ENCODE measurements at regions not wholly inside any gene's neighbourhood (a gene's known extent, or its start where the extent isn't known, plus 50 kb on each side); places are given as distances from the start of the nearest gene placed in this dataset.
"Not testable (repeated sequence)": the region's sequence is repeated elsewhere in the genome, so short reads cannot be mapped to it uniquely, and the experiment has no call there.

DNA sequence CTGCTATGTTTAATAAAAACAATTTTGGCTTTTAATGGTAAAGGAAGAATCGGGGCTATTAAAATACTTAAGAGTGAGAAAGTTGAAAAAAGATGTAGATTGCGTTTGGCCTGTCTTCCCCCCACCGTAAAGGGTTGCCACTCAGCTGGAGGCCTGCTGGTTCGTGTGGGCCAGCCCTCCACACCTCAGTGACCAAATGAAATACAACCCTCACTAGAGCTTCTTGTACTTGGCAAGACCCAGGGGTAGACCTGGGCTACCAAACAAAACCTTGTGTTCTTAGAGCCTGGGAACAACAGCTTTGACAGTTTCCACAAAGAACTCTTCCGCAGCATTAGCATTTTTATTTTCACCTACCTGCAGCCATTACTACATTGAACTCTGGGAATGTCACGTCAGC, 152.8 kb upstream of the PABPC3 start:
- Histone ChIP-seq H3K4me3 (no peak overlapping the region), H3K27me3 (no peaks in the 10 kb centered on the region), H3K9me3 (no peaks in the 10 kb centered on the region), H3K27ac (no peak overlapping the region), H3K36me3 (no peaks in the 10 kb centered on the region), H3K4me1 (no peaks in the 10 kb centered on the region)
- intact Hi-C loops (cut with DNase I): no loop called here
- ATAC-seq (no peak), DNase-seq (no peak)
- TF ChIP-seq, protein P1, sequence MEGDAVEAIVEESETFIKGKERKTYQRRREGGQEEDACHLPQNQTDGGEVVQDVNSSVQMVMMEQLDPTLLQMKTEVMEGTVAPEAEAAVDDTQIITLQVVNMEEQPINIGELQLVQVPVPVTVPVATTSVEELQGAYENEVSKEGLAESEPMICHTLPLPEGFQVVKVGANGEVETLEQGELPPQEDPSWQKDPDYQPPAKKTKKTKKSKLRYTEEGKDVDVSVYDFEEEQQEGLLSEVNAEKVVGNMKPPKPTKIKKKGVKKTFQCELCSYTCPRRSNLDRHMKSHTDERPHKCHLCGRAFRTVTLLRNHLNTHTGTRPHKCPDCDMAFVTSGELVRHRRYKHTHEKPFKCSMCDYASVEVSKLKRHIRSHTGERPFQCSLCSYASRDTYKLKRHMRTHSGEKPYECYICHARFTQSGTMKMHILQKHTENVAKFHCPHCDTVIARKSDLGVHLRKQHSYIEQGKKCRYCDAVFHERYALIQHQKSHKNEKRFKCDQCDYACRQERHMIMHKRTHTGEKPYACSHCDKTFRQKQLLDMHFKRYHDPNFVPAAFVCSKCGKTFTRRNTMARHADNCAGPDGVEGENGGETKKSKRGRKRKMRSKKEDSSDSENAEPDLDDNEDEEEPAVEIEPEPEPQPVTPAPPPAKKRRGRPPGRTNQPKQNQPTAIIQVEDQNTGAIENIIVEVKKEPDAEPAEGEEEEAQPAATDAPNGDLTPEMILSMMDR (IDR thresholded peaks at IDR 0.05): no peak
- WGBS, 2 donors: 70 to 75% methylated on average over 6 of the region's 6 CpGs

DNA sequence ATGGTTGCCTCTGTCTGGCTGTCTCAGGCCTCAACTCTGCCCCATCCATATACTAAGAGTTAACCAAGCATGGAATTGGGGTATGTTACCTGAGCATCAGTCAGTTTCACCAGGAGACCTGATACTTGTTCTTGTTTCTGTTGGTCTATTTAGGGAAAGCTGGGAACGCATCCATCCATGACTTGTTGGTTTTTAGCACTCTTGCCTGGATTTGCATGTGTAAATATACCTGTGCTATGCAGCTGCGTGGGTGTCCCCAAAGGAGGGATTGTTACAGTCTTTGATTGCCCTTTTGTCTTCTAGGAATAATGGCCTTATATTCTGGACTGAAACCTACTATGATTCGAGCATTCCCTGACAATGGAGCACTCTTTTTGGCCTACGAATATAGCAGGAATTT, 151.9 kb upstream of the PABPC3 start:
- H3K36me3 ChIP-seq; H3K27me3 ChIP-seq; H3K9me3 ChIP-seq; intact Hi-C loops (cut with DNase I); DNase-seq; H3K4me3 ChIP-seq; H3K4me1 ChIP-seq; ATAC-seq; H3K27ac ChIP-seq: not testable (repeated sequence)
- 44 to 68% methylated on average over 4 of the region's 4 CpGs for WGBS, 2 donors

DNA sequence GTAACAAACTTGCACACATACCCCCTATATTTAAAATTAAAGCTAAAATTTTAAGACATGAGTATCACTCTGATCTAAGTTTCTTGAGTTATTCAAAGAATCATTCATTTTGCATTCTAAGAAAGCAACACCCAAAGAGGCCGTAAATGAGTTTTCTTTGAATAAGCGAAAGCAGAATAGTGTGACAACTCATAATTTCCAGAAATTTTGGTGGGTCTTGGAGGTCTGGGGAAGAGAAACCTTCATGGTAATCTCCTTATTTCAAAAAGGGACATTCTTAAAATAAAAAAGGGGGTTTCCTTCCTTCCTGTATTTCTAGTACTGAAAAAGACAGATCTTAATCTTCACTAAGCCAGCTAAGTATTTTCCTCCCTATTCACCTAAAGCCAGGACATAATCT, 147.0 kb upstream of the PABPC3 start:
- H3K9me3 ChIP-seq; ATAC-seq; H3K4me1 ChIP-seq; H3K4me3 ChIP-seq; H3K27me3 ChIP-seq; DNase-seq; intact Hi-C loops (cut with DNase I); H3K27ac ChIP-seq; H3K36me3 ChIP-seq: not testable (repeated sequence)
- WGBS, 2 donors: 93 to 96% methylated on average over 2 of the region's 2 CpGs

DNA sequence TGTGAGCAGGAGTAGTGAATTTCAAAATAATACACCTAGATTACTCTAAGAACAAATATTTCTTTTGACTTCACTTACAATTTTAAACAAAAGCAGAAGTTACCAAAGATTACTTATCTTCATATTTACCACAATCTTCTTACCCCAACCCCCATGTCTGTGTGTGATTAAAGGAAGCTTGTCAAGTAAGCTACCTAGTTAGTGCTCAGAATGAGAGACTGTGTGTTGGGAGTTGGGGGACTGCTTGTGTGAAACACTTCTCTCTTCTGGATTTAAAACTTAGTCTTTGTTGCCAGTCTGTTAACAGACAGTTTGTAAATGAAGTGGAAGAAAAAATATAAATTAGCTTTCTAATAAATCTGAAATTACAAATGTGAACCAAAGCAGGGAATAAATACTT, 145.3 kb upstream of the PABPC3 start:
- not testable (repeated sequence) for H3K27me3 ChIP-seq, H3K4me1 ChIP-seq, DNase-seq, H3K9me3 ChIP-seq, H3K27ac ChIP-seq, H3K36me3 ChIP-seq, ATAC-seq, H3K4me3 ChIP-seq
- intact Hi-C loops (cut with DNase I): loop anchor here in 2 of 10 donors (10.0 kb wide), 1 partner anchor 356 kb away; no protein-coding TSS in a partner anchor

DNA sequence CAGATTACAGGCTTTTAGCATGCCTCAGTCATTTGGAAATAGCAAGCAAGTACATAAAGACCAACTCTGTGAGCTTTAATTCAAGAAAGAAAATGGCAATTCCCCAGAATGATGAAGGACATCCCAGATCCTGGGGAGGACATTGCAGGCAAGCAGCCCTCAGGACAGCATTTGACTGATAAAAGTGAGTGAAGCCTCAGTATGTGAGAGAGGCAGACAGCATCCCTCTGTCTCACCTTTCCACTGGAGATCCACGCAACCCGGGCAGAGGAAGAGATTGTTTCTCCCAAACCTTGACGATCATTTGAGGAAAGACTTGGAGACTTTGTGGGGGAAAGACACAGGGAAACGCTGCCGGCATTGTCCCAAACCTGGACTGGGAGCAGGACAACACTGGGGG, 128.0 kb upstream of the PABPC3 start:
- H3K27ac ChIP-seq: peak overlapping the region in 1 of 10 donors; percentile 31
- not testable (repeated sequence) for H3K9me3 ChIP-seq, ATAC-seq, H3K36me3 ChIP-seq, H3K27me3 ChIP-seq, DNase-seq, H3K4me1 ChIP-seq
- peak overlapping the region in 8 of 10 donors; percentile 30 to 53 (median 44) for H3K4me3 ChIP-seq
- WGBS, 2 donors: 5 to 7% methylated on average over 5 of the region's 5 CpGs
- intact Hi-C loops (cut with DNase I): loop anchor here in 2 of 10 donors (2.0 to 5.0 kb wide), 3 partner anchors 45 to 276 kb away; a partner anchor contains a TSS

DNA sequence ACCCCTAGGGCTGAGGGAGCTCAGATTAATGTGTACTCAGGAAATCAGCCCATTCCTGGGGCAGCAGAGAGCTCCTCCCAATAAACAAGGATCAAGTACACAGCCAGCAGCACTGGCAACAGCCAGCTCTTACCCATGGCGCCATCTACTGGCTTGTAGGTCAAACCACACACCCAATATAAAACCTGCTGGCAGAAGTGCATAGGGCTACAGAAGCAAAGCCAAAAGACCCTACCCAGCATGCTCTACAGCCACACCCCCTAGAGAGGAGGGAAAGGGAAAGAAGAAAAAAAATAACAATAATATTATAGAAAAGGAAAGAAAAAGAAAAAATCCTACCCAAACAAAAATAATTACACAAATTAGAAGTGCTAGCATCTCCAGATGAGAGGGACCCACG, 127.5 kb upstream of the PABPC3 start:
- H3K4me1 ChIP-seq, DNase-seq, ATAC-seq, H3K36me3 ChIP-seq, H3K9me3 ChIP-seq, H3K27me3 ChIP-seq: not testable (repeated sequence)
- intact Hi-C loops (cut with DNase I): loop anchor here in 2 of 10 donors (2.0 to 5.0 kb wide), 3 partner anchors 46 to 276 kb away; a partner anchor contains a TSS
- Histone ChIP-seq H3K27ac (peak overlapping the region in 1 of 10 donors; percentile 31), H3K4me3 (peak overlapping the region in 8 of 10 donors; percentile 30 to 53 (median 44))
- 35 to 45% methylated on average over 2 of the region's 2 CpGs for WGBS, 2 donors
- TF ChIP-seq, protein P1 (IDR thresholded peaks at IDR 0.05): peak in 8 of 9 donors; percentile 14 to 56 (median 36)

DNA sequence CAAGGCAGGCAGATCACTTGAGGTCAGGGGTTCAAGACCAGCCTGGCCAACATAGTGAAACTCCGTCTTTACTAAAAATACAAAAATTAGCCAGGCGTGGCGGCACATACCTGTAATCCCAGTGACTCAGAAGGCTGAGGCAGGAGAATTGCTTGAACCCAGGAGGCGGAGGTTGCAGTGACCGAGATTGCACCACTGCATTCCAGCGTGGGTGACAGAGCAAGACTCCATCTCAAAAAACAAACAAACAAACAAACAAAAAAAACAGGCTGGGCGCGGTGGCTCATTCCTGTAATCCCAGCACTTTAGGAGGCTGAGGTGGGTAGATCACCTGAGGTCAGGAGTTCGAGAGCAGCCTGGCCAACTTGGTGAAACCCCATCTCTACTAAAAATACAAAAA, 122.8 kb upstream of the PABPC3 start:
- not testable (repeated sequence) for H3K4me3 ChIP-seq, DNase-seq, H3K4me1 ChIP-seq, H3K9me3 ChIP-seq, H3K27me3 ChIP-seq, ATAC-seq, H3K27ac ChIP-seq, H3K36me3 ChIP-seq
- intact Hi-C loops (cut with DNase I): loop anchor here in 1 of 10 donors (10.0 kb wide), 1 partner anchor 118 kb away; no protein-coding TSS in a partner anchor
- 92 to 94% methylated on average over 9 of the region's 9 CpGs for WGBS, 2 donors

DNA sequence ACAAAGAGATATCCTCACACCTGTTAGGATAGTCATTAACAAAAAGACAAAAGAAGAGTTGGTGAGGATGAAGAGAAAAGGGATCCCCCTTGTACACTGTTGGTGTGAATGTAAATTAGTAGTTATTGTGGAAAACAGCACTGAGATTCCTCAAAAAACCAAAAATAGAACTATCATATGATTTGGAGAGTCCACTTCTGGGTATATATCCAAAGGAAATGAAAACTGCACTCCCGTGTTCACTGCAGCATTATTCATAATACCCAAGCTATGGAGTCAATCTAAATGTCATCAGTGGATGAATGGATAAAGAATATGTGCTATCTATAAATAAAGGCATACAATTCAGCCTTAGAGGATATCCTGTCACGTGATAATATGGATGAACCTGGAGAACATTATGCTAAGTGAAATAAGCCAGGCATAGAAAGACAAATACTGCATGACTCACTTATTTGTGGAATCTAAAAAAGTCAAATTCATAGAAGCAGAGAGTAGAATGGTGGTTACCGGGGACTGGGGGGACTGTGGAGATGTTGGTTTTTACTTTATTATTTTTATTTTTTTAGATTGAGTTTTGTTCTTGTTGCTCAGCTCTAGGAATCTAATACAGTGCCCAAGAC, 114.6 kb upstream of the PABPC3 start:
- peaks cover 0 to 24% (median 12%) of the 10 kb centered on the region in 7 donors for H3K27me3 ChIP-seq
- ATAC-seq; H3K36me3 ChIP-seq; H3K4me3 ChIP-seq; intact Hi-C loops (cut with DNase I); DNase-seq; H3K9me3 ChIP-seq; H3K27ac ChIP-seq; H3K4me1 ChIP-seq: not testable (repeated sequence)
- 37 to 50% methylated on average over 3 of the region's 3 CpGs for WGBS, 2 donors

Measured in heart right ventricle (tissue), 16 donors.